Dermis blood vessel endothelial cell (primary cell): ENCODE measurements at regions not wholly inside any gene's neighbourhood (a gene's known extent, or its start where the extent isn't known, plus 50 kb on each side); places are given as distances from the start of the nearest gene placed in this dataset.

ENCODE experiments used
- DNase-seq: peaks from one replicate; pipeline ENCODE4 v3.0.0; 2010

DNA sequence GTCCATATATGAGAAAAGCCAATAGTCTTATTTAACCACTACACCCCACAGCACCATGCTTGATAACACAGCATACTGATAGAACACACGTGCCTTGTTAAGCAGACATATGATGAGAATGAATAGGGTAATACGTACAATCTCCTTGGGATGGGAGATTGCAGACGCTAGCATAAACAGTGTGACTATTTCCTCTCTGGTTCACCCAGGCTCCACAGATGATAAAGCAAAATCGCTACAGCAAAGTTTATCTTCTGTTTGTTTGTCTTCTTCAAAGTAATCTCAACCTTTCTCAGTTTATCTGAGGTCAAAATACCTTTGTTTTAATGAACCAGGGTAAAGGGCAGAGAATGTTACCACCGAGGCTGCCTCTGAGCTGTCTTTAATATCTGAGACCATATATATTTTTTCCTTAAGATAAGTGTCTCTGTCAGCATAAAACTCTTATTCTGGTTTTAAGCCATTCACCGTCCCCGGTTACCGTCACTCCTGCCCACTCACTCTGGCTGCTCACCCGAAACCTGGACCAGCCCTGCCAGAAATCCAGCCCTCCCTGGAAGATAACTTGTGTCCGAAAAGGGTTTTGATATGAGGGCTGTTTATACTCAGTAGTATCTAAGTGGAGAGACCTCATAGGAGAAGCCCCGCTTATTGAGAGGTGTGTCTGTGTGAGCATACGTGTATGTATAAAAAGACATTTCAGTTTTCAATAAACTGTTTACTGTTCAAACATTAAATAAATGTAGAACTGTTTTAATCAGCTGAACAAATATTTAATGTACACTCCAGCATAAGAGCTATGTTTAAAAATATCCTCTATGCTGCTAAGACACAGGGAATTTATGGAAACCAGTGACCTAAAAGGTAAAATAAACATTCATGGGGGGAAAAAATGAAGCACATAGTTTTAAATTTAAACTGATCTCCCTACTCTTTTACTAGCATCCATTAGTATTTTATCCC lies 465.4 kb downstream of the RASEF start:
- DNase-seq: no peak

DNA sequence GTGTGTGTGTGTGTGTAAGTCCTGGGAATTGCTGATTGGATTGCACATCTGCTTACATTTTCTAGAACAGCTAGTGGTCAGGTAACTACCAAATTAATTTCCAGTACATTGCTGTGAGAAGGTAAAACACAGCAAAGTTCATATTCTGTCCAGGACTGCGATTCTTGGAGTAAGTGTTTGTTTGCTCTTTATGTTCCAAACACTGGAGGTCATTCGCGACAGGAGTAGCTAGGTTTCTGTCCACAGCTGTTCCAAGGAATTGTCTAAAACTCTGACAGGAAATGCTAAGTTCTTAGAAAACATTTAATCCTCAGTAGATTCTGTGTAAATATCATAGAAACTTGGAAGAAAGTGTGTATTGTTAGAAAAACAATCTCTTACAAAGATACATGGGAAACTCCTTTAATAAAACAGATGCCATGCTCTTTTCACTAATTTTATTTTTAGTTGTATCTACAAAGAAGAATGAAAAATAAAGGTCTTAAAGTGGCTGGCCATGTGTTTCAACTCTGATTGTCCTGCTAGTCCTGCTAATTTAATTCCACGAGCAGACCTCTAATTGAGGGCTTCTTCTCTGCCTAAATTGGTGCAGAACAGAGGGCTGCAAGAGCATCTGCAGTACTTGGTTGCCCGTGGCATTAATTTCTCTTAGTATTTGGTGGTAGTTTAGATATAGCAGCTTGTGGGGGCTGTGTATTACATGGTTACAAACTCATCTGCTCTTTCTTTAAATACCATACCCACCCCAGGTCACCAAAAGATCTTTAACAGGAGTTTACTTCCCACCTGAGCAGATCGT lies 464.5 kb downstream of the RASEF start:
- DNase-seq: no peak

DNA sequence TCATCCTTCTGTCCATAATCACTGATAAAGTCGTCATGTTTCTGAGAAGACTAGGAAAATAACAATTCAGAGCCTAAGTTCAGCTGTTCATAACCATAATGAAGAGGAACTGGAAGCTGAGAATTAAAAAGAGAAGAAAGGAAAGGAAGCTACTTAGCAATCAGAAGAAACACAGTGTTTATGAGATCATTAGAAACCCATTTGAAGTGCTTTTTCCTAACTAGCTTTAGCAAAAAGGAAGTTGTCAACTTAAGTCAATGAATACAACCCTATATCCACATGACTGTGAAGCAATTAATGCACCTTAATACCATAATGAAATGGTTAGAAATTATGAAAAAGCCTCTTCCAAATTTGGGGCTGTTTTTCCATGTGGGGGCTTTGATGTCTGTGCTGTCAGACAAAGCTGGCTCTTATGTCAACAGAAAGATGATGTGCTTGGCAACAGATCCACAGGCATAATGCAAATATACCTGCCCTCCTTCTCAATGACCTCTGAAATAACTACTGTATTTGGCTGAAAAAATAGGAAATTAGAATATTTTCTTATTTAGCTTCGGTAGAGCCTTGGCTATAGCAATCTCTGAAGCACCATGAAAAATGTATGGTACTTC lies 463.5 kb downstream of the RASEF start:
- no peak for DNase-seq

GRCh38 chr9:82600536-82601292 lies 462.2 kb downstream of the RASEF start:
- DNase-seq: no peak

DNA sequence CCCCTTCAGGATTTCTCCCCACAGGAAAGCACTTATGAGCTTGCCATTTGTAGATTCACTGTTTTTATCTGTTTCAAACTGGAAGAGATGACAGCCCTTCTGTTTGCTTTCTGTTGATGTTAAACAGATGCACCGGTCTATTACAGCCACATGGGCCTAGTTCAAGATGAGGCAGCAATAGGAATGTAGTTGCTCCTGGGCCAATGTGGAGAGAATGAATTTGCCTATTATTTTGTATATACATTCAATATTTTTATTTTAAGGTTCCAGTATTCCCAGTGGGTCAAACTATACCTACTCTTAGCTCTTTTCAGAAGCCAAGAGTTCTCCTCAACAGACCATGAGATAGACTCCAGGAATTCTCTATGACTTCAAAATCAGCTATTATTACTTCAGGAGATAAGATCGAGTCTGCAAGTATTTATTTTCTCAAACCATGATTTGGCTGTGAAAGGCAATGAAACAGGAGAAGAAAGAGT lies 461.6 kb downstream of the RASEF start:
- no peak for DNase-seq

DNA sequence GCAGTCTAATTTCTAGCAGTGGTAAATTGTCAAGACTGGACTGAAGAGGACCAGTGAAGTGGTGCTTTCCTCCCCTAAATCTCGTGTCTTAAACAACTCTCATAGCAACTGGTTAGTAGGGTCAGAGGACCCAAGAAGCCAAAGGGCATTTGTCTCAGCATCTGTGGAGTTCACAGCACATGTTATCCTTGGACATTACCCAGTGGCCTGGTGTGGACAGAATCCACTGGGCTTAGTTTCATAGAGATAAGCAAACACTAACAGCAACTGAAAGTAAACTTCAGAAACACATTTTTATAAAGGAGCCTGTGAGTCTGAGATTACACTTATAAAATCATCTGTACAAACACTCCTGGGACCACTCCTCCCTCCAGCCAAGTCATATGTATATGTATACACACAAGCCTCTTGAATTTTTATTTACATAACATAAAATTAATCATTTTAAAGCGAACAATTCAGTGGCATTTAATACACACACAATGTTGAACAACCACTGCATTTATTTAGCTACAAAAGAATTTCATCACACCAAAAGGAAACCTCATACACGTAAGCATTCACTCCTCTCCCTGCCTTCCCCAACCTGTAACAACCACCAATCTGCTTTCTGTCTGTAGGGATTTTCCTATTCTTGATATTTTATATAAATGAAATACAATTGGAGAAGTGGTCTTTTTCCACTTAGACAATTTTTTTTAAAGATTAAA lies 457.8 kb downstream of the RASEF start:
- DNase-seq: no peak

DNA sequence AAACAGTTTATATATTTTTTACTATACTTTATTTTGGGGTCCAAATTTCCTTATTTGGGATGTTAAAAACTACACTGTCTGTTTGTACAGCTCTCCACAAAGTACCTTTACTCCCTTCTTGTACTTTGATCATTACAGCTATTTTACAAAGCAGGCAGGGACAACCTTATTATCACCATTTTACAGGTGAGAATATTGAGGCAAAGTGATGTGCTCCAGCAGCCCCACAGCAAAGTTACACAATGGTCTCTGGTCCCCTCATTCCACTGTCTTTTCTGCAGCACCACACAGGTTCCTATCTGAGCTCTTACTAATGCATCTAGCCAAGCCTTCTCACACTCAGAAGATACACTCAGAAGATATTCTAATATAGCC lies 457.3 kb downstream of the RASEF start:
- DNase-seq: no peak

DNA sequence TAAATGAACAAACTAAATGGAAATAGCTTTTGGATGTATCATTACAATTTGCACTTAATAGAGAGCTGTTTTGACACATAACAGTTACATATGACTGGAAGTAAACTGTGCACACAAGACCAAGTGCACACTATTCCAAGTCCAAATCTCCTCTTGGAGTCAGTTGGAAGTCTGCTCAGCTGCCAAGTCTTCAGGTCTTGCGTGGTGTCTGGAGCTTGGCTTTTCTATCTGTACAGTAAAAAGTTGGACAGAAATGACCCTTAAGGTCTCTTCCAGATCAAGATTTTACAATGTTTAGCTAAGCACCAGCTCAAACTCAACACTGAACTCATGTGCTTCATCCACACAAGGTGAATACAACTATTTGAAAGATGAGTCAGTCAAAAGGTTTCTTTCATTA lies 456.9 kb downstream of the RASEF start:
- DNase-seq: no peak

DNA sequence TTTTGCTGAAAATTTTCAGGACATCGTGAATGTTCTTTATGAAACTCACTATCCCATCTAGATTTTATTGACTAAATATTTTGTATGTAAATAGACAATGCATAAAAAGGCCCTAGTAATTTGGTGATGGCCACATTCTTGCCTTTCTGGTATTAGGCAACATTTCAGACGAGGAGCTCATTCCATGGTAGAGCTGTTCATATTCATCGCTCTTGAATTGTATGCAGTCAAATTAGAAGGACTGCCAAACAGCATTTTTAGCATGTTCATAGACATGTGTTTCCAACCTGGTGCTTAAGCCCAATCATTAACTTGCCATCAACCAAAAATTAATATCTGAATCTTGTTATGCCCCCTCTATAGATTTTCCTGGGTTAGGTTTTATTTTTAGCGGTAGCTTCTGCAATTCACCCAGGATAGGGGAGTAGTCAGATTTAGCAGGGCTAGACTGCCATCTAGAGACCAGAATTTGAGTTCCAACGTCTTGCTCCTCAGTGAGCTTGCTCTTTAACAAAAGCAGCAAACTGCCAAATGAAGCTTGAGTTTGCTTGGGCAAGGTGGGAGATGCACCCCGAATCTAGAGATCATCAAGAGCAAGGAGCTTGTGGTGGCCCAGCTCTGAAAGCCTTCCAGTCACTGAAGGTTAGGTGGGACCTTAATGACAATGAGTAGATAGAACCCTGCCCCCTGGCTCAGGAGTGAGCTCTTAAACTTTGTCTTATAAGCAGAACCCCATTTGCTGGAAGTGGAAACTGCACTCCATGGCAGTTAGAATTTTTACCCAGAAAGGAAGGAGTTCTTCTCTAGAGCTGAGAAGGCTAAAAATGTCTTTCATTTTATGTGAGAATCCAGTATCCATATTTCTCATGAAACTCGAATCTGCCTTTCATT lies 456.2 kb downstream of the RASEF start:
- DNase-seq: peak; percentile 63

GRCh38 chr9:82608487-82608886 lies 454.5 kb downstream of the RASEF start:
- DNase-seq: no peak

DNA sequence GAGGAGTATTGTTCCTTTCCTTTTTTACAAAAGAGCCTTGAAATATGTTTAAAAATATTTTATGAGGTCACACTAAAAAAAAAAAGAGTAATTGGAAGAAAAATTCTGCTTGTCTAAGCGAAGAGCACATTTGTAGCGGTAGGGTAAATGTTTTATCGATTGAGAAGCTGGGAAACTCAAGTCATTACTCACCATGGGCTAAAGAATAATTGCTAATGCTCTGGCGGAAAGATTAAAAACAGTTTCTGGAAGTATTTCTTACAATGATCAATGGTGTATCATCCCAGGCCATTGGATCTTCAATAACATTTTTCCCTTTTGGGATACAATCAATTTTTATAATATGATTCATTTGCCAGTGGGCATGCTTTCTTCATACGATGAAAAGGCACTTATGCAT lies 450.0 kb downstream of the RASEF start:
- no peak for DNase-seq

DNA sequence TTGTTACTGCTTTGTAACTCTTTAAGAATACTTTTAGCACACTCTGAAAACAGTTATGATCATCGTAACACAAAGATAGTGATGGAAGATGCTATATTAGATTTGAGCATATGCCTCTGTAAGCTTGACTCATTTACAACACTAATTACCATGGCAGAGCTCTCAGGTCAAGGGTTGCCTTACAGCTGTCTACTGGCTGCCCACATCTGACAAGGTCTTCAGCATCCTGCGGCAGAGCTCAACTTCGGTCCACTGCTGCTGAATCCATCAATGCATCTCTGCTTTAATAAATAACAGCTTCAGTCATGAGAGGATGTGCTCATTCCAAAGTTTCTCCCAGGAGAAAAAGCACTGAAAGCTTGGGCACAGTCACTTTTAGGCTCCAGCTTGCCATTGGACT lies 449.4 kb downstream of the RASEF start:
- no peak for DNase-seq

DNA sequence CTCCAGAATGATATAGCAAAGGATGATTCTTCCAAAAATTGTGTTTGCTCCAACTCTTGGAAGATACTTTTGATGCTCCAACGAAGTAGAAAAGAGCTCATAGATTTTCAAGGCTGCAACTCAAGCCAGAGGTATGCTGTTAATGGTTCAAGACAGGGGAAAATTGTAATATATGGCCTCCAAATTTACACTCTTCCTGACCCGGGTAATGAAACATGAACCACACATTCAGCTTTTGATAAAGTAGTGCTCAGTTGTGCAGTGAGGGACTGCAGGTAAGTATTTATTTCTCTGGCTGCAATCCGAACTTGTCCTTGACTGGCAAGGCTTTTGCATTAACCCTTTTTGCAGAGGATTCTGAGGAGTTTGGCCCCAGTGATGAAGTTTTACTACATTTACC lies 446.4 kb downstream of the RASEF start:
- no peak for DNase-seq

DNA sequence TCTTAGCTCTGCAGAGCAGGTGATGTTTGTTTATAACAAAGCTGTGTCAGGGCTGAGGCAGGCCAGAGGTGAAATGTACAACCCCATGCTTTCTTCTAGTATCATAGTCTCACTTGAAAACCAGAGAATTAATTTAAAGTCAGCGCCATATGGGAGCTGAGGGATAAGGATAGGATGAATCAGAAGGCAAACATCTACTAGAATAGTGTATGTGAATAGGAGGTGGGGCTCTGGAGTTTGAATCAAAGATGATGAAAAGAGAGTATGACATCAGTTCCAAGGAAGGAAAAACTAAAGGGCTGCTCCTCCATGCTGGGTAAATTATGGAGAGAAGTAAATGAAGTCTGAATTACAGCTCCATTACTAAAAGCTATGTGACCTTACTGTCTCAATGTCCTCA lies 441.5 kb downstream of the RASEF start:
- DNase-seq: no peak

- DNase-seq: no peak
These were observed 425.6 kb downstream of the RASEF start for GRCh38 chr9:82637368-82637767.

DNA sequence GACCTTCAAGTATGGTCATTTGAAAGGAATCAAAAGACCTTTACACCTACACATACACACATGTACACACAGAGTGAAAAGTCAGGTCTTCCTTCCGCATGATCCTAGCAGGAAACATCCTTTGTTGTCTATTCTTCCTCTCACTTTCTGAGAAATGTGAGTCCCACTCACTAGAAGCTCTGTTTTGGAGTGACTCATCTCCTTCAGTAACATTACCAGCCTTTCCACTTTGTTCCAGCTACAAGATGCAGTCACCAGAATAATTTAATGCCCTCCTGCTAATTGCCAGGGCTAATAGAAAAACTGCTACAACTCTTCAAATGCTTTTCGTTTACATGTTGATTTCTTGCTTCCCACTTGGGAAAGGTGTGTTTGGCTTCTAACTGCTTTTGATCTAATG lies 417.3 kb downstream of the RASEF start:
- no peak for DNase-seq

DNA sequence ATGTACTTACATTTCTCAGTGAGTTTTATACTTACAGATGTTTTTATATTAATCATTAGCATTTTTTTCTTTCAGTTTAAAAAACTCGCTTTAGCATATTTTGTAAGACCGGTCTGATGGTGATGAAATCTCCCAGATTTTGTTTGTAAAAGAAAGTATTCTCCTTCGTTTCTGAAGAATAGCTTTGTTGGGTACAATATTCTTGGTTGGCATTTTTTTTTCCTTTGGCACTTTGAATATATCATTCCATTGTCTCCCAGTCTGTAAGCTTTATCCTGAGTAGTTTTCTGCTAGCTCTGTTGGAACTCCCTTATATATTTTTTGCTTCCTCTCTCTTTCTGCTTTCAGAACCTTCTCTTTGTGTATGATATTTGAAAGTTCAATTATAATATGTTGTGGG lies 412.6 kb downstream of the RASEF start:
- no peak for DNase-seq

- DNase-seq: no peak
These were observed 411.5 kb downstream of the RASEF start for GRCh38 chr9:82651474-82651873.

- DNase-seq: no peak
These were observed 397.6 kb downstream of the RASEF start for GRCh38 chr9:82665324-82665723.

DNA sequence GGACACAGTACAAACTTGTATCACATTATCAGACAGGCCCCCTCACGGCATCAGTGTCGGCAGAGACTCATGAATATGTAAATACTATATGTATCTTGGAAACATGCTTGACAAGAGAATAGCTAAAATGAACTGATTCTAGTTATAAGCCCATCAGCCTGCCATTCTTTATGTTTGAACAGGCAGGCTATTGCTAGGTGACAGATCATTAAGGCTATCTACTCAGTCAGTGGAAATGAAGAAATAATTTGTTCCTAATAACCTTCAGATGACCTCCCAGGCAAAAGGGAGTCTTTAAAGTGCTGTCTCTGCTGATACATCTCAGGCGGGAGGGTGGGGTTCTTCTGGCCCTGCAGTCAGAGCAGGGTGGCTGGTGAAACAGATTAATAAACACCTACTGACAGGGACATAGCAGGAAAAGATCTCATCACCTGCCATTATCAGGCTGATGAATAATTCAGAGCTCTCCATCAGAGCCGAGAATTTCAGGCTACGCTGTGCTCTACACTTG lies 394.2 kb downstream of the RASEF start:
- DNase-seq: no peak

- no peak for DNase-seq
These were observed 392.9 kb downstream of the RASEF start for GRCh38 chr9:82670000-82670399.
